ENCODE measurements at regions not wholly inside any gene's neighbourhood (a gene's known extent, or its start where the extent isn't known, plus 50 kb on each side); places are given as distances from the start of the nearest gene placed in this dataset.
"Not testable (repeated sequence)": the region's sequence is repeated elsewhere in the genome, so short reads cannot be mapped to it uniquely, and the experiment has no call there.

DNA sequence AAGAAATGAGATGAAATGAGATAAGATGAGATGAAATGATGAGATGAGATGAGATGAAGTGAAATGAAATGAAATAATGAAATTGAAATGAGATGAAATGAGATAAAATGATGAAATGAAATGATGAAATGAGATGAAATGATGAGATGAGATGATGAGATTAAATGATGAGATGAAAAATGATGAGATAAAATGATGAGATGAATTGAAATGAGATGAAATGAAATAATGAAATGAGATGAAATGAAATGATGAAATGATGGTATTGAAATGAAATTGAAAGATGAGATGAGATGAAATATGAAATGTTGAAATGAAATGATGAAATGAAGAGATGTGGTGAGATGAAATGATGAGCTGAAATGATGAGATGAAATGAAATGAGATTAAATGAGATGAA is 231.0 kb downstream of the GOLGA6L6 start:
- Histone ChIP-seq H2BK120ac (ENCODE audit: low read depth, low read length) (no peak overlapping the region), H2AK5ac (ENCODE audit: low read length) (no peak overlapping the region), H3K4ac (ENCODE audit: low read depth, low read length) (no peak overlapping the region), H3K4me2 (ENCODE audit: low read length) (no peak overlapping the region), H2BK5ac (ENCODE audit: low read length) (no peak overlapping the region), H3K23ac (ENCODE audit: low read length) (no peak overlapping the region), H3K36me3 (ENCODE audit: control insufficient read depth, insufficient read depth, low read length) (no peaks in the 10 kb centered on the region), H4K5ac (ENCODE audit: low read length) (no peak overlapping the region), H2BK15ac (replicated peaks; ENCODE audit: low read depth) (no peak overlapping the region), H3K9ac (ENCODE audit: low read length) (no peak overlapping the region), H4K8ac (ENCODE audit: low read depth, low read length) (no peak overlapping the region), H3K27me3 (ENCODE audit: insufficient read depth, low read length, poor library complexity) (no peaks in the 10 kb centered on the region), H3K18ac (ENCODE audit: low read length) (no peak overlapping the region), H3K79me1 (ENCODE audit: low read length) (no peaks in the 10 kb centered on the region), H3K4me1 (ENCODE audit: control insufficient read depth, low read depth, low read length) (no peaks in the 10 kb centered on the region), H3K56ac (ENCODE audit: low read length) (no peak overlapping the region), H3K79me2 (ENCODE audit: control insufficient read depth, insufficient read depth, low read length) (no peaks in the 10 kb centered on the region), H3K4me3 (ENCODE audit: low read length) (no peak overlapping the region), H3K27ac (ENCODE audit: low read depth, low read length) (no peak overlapping the region)
- DNase-seq = no peak

GRCh38 chr15:20309966-20310365 is 231.6 kb downstream of the GOLGA6L6 start:
- not testable (repeated sequence) for H3K79me2 ChIP-seq (ENCODE audit: control insufficient read depth, insufficient read depth, low read length); H3K36me3 ChIP-seq (ENCODE audit: control insufficient read depth, insufficient read depth, low read length); H4K8ac ChIP-seq (ENCODE audit: low read depth, low read length); H4K5ac ChIP-seq (ENCODE audit: low read length); H2BK5ac ChIP-seq (ENCODE audit: low read length); H3K27ac ChIP-seq (ENCODE audit: low read depth, low read length); H2BK15ac ChIP-seq (replicated peaks; ENCODE audit: low read depth); H3K56ac ChIP-seq (ENCODE audit: low read length); H3K27me3 ChIP-seq (ENCODE audit: insufficient read depth, low read length, poor library complexity); DNase-seq; H2AK5ac ChIP-seq (ENCODE audit: low read length); H3K4me3 ChIP-seq (ENCODE audit: low read length); H3K4ac ChIP-seq (ENCODE audit: low read depth, low read length); H3K79me1 ChIP-seq (ENCODE audit: low read length); H3K4me2 ChIP-seq (ENCODE audit: low read length); H3K18ac ChIP-seq (ENCODE audit: low read length); H3K4me1 ChIP-seq (ENCODE audit: control insufficient read depth, low read depth, low read length); H3K9ac ChIP-seq (ENCODE audit: low read length); H3K23ac ChIP-seq (ENCODE audit: low read length); H2BK120ac ChIP-seq (ENCODE audit: low read depth, low read length)

DNA sequence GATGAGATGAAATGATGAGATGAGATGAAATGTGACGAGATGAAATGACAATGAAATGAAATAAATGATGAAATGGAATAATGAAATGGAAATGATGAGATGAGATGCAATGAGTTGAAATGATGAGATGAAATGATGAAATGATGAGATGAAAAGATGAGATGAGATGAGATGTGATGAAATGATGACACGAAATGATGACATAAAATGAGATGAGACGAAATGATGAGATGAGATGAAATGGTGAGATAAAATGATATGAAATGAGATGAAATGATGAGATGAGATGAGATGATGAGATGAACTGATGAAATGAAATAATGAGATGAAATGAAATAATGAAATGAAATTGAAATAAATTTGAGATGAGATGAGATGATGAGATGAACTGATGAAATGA is 232.2 kb downstream of the GOLGA6L6 start:
- H3K4me2 ChIP-seq (ENCODE audit: low read length); H2BK120ac ChIP-seq (ENCODE audit: low read depth, low read length); DNase-seq: not testable (repeated sequence)

GRCh38 chr15:20308027-20308690 is 233.4 kb downstream of the GOLGA6L6 start:
- not testable (repeated sequence) for H2AK5ac ChIP-seq (ENCODE audit: low read length); H3K79me2 ChIP-seq (ENCODE audit: control insufficient read depth, insufficient read depth, low read length); H3K27me3 ChIP-seq (ENCODE audit: insufficient read depth, low read length, poor library complexity); H4K8ac ChIP-seq (ENCODE audit: low read depth, low read length); H3K27ac ChIP-seq (ENCODE audit: low read depth, low read length); H3K4me3 ChIP-seq (ENCODE audit: low read length); H3K9ac ChIP-seq (ENCODE audit: low read length); H2BK5ac ChIP-seq (ENCODE audit: low read length); H2BK15ac ChIP-seq (replicated peaks; ENCODE audit: low read depth); H3K56ac ChIP-seq (ENCODE audit: low read length); H3K4me1 ChIP-seq (ENCODE audit: control insufficient read depth, low read depth, low read length); DNase-seq; H3K36me3 ChIP-seq (ENCODE audit: control insufficient read depth, insufficient read depth, low read length); H3K79me1 ChIP-seq (ENCODE audit: low read length); H3K23ac ChIP-seq (ENCODE audit: low read length); H3K4me2 ChIP-seq (ENCODE audit: low read length); H3K4ac ChIP-seq (ENCODE audit: low read depth, low read length); H2BK120ac ChIP-seq (ENCODE audit: low read depth, low read length); H3K18ac ChIP-seq (ENCODE audit: low read length); H4K5ac ChIP-seq (ENCODE audit: low read length)
- no CpG with 5 or more reads among the region's 4 CpGs for WGBS (ENCODE audit: extremely low coverage, insufficient coverage, low lambda C conversion rate)

More for the DNA sequence above, 232.2 kb downstream of the GOLGA6L6 start:
- H2AK5ac ChIP-seq (ENCODE audit: low read length); H4K5ac ChIP-seq (ENCODE audit: low read length); H3K9ac ChIP-seq (ENCODE audit: low read length); H3K27me3 ChIP-seq (ENCODE audit: insufficient read depth, low read length, poor library complexity); H3K36me3 ChIP-seq (ENCODE audit: control insufficient read depth, insufficient read depth, low read length); H3K18ac ChIP-seq (ENCODE audit: low read length); H3K4ac ChIP-seq (ENCODE audit: low read depth, low read length); H3K79me2 ChIP-seq (ENCODE audit: control insufficient read depth, insufficient read depth, low read length); H3K4me1 ChIP-seq (ENCODE audit: control insufficient read depth, low read depth, low read length); H3K27ac ChIP-seq (ENCODE audit: low read depth, low read length); H4K8ac ChIP-seq (ENCODE audit: low read depth, low read length); H3K4me3 ChIP-seq (ENCODE audit: low read length); H3K23ac ChIP-seq (ENCODE audit: low read length); H3K56ac ChIP-seq (ENCODE audit: low read length); H2BK15ac ChIP-seq (replicated peaks; ENCODE audit: low read depth); H3K79me1 ChIP-seq (ENCODE audit: low read length); H2BK5ac ChIP-seq (ENCODE audit: low read length): not testable (repeated sequence)
- 100% methylated on average over 3 of the region's 3 CpGs for WGBS (ENCODE audit: extremely low coverage, insufficient coverage, low lambda C conversion rate)

DNA sequence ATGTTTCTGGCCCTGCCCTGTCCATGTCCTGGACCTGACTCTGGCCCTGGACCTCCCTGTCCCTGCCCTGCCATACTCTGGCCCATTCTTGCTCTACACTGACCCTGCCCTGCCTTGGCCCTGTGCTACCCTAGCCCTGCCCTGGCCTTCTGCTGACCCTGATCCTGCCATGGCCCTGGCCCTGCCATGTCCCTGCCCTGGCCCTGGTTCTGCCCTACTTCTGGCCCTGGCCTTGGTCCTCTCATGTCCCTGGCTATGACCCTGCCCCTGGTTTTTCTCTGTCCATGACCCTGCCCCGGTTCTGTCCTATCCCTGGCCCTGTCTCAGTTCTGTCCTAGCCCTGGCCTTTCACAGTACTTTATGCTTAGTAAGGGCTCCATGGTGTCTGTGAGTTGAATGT is 234.5 kb downstream of the GOLGA6L6 start:
- not testable (repeated sequence) for H2BK5ac ChIP-seq (ENCODE audit: low read length); H3K18ac ChIP-seq (ENCODE audit: low read length); H3K79me2 ChIP-seq (ENCODE audit: control insufficient read depth, insufficient read depth, low read length); H3K4me1 ChIP-seq (ENCODE audit: control insufficient read depth, low read depth, low read length); H3K27me3 ChIP-seq (ENCODE audit: insufficient read depth, low read length, poor library complexity); DNase-seq; H2BK15ac ChIP-seq (replicated peaks; ENCODE audit: low read depth); H3K27ac ChIP-seq (ENCODE audit: low read depth, low read length); H3K79me1 ChIP-seq (ENCODE audit: low read length); H3K23ac ChIP-seq (ENCODE audit: low read length); H3K9ac ChIP-seq (ENCODE audit: low read length); H3K56ac ChIP-seq (ENCODE audit: low read length); H3K4me3 ChIP-seq (ENCODE audit: low read length); H2AK5ac ChIP-seq (ENCODE audit: low read length); H3K4ac ChIP-seq (ENCODE audit: low read depth, low read length); H3K4me2 ChIP-seq (ENCODE audit: low read length); H2BK120ac ChIP-seq (ENCODE audit: low read depth, low read length); H4K8ac ChIP-seq (ENCODE audit: low read depth, low read length); H3K36me3 ChIP-seq (ENCODE audit: control insufficient read depth, insufficient read depth, low read length); H4K5ac ChIP-seq (ENCODE audit: low read length)
- WGBS (ENCODE audit: extremely low coverage, insufficient coverage, low lambda C conversion rate) = no CpG with 5 or more reads among the region's 1 CpG

DNA sequence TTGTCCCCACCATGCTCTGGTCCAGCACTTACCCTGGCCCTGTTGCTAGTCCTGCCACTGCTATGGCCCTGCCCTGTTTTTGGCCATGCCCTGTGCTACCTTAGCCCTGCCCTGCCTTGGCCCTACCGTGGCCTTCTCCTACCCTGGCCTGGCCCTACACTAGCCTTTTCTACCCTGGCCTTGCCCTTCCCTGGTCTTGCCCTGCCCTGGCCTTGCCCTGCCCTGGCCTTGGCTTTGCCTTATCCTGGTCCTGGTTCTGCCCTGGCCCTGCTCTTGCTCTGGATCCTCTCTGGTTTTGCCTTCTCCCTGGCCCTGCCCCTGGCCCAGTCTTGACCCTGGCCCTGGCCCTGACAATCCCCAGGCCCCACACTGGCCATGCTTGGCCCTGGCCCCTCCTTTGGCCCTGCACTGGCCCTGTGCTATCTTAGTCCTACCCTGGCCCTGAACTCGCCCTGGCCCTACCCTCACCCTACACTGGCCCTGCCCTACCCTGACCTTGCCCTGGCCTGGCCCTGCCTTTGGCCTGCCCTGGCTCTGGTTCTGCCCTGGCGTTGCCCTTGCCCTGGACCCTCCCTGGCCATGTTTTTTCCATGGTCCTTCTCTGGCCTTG is 235.0 kb downstream of the GOLGA6L6 start:
- H3K23ac ChIP-seq (ENCODE audit: low read length); H3K79me1 ChIP-seq (ENCODE audit: low read length); H4K8ac ChIP-seq (ENCODE audit: low read depth, low read length); H3K4ac ChIP-seq (ENCODE audit: low read depth, low read length); H3K18ac ChIP-seq (ENCODE audit: low read length); H3K4me3 ChIP-seq (ENCODE audit: low read length); H3K9ac ChIP-seq (ENCODE audit: low read length); H3K36me3 ChIP-seq (ENCODE audit: control insufficient read depth, insufficient read depth, low read length); H2BK5ac ChIP-seq (ENCODE audit: low read length); H3K56ac ChIP-seq (ENCODE audit: low read length); H2AK5ac ChIP-seq (ENCODE audit: low read length); H3K4me2 ChIP-seq (ENCODE audit: low read length); H2BK120ac ChIP-seq (ENCODE audit: low read depth, low read length); H3K27me3 ChIP-seq (ENCODE audit: insufficient read depth, low read length, poor library complexity); H3K27ac ChIP-seq (ENCODE audit: low read depth, low read length); H2BK15ac ChIP-seq (replicated peaks; ENCODE audit: low read depth); H4K5ac ChIP-seq (ENCODE audit: low read length); H3K4me1 ChIP-seq (ENCODE audit: control insufficient read depth, low read depth, low read length); DNase-seq; H3K79me2 ChIP-seq (ENCODE audit: control insufficient read depth, insufficient read depth, low read length): not testable (repeated sequence)
- no CpG with 5 or more reads among the region's 3 CpGs for WGBS (ENCODE audit: extremely low coverage, insufficient coverage, low lambda C conversion rate)

Data from mesendoderm (in vitro differentiated cells).